GM12878 (cell line): ENCODE measurements at regions not wholly inside any gene's neighbourhood (a gene's known extent, or its start where the extent isn't known, plus 50 kb on each side); places are given as distances from the start of the nearest gene placed in this dataset.
A peak's percentile ranks its signal among the peaks of the same experiment; 100 is the strongest.

ENCODE experiments used
- CEBPB ChIP-seq, 2 experiments: fragments of 150-350 bp in 1 of 2; IDR thresholded peaks; 2 replicates each; pipeline ENCODE4 v1.6.1; 2012 to 2014; ENCODE audit warnings: low read depth in 2 of 2, low read length in 2 of 2, borderline replicate concordance in 1 of 2, inconsistent platforms in 1 of 2
- EP300 ChIP-seq, 2 experiments: fragments of 150-350 bp in 1 of 2; IDR thresholded peaks; 2 replicates each; pipeline ENCODE4 v1.6.1; 2011 to 2012; ENCODE audit warnings: low read depth in 2 of 2, low read length in 2 of 2, borderline replicate concordance in 1 of 2, improper control_type of control experiment in 1 of 2, inconsistent platforms in 1 of 2; ENCODE audit not compliant: control insufficient read depth in 1 of 2
- EZH2 ChIP-seq: IDR thresholded peaks from 2 replicates; pipeline ENCODE4 v1.6.1; 2012; ENCODE audit warnings: low read depth, mild to moderate bottlenecking, control low read depth, inconsistent platforms, low read length, borderline replicate concordance; ENCODE audit not compliant: control insufficient read depth
- HCFC1 ChIP-seq: fragments of 150-350 bp; IDR thresholded peaks from 2 replicates; pipeline ENCODE4 v1.6.1; 2014; ENCODE audit warnings: low read length
- HDGF ChIP-seq: fragments of 450-650 bp; IDR thresholded peaks from 2 replicates; pipeline ENCODE4 v1.6.1; 2016; ENCODE audit warnings: antibody characterized with exemption
- IKZF1 ChIP-seq: fragments of 450-650 bp; conservative IDR thresholded peaks from 2 replicates; pipeline ENCODE4 v1.6.1; 2017; ENCODE audit warnings: antibody characterized with exemption, mild to moderate bottlenecking
- JUNB ChIP-seq: IDR thresholded peaks from 2 replicates; pipeline ENCODE4 v1.6.1; 2016; ENCODE audit warnings: antibody characterized with exemption, mild to moderate bottlenecking
- KDM1A ChIP-seq: fragments of 200-600 bp; sonication (generic); IDR thresholded peaks from 2 replicates; pipeline ENCODE4 v1.6.1; 2016; ENCODE audit warnings: borderline replicate concordance
- MYB ChIP-seq: fragments of 150-350 bp; IDR thresholded peaks from 2 replicates; pipeline ENCODE4 v1.6.1; 2014; ENCODE audit warnings: mild to moderate bottlenecking, low read depth, low read length, borderline replicate concordance
- NR2C1 ChIP-seq: fragments of 450-650 bp; IDR thresholded peaks from 2 replicates; pipeline ENCODE4 v1.6.1; 2017; ENCODE audit warnings: antibody characterized with exemption, mild to moderate bottlenecking, moderate library complexity
- NR2C2 ChIP-seq: IDR thresholded peaks from 2 replicates; pipeline ENCODE4 v1.6.1; 2011; ENCODE audit warnings: borderline replicate concordance, low read depth; ENCODE audit not compliant: control insufficient read depth, insufficient read length
- NRF1 ChIP-seq: conservative IDR thresholded peaks from 2 replicates; pipeline ENCODE4 v1.6.1; 2011; ENCODE audit warnings: mild to moderate bottlenecking, low read depth, low read length, improper control_type of control experiment
- POLR2AphosphoS5 ChIP-seq: IDR thresholded peaks from 2 replicates; pipeline ENCODE4 v1.6.1; 2011; ENCODE audit warnings: mild to moderate bottlenecking, low read length, inconsistent platforms
- SRF ChIP-seq, 2 experiments: IDR thresholded peaks; 2 replicates each; pipeline ENCODE4 v1.6.1; 2011; ENCODE audit warnings: low read depth in 2 of 2, low read length in 2 of 2, mild to moderate bottlenecking in 1 of 2, moderate library complexity in 1 of 2
- YBX1 ChIP-seq: fragments of 450-650 bp; IDR thresholded peaks from 2 replicates; pipeline ENCODE4 v1.6.1; 2016; ENCODE audit warnings: antibody characterized with exemption
- ZNF384 ChIP-seq: IDR thresholded peaks from 2 replicates; pipeline ENCODE4 v1.6.1; 2012; ENCODE audit warnings: low read depth, mild to moderate bottlenecking, low read length, improper control_type of control experiment, borderline replicate concordance
- TF ChIP-seq, protein P1 (sequence below): IDR thresholded peaks from 2 replicates; pipeline ENCODE4 v1.6.1; 2012; ENCODE audit warnings: improper control_type of control experiment, low read depth, low read length; ENCODE audit not compliant: insufficient replicate concordance
- TF ChIP-seq, protein P2 (sequence below): fragments of 450-650 bp; IDR thresholded peaks from 2 replicates; pipeline ENCODE4 v1.6.1; 2017; ENCODE audit warnings: antibody characterized with exemption, mild to moderate bottlenecking, moderate library complexity
- TF ChIP-seq, protein P3 (sequence below): IDR thresholded peaks from 2 replicates; pipeline ENCODE4 v1.6.1; 2012; ENCODE audit warnings: mild to moderate bottlenecking, low read depth, low read length
- TF ChIP-seq, protein P4 (sequence below): IDR thresholded peaks from 2 replicates; pipeline ENCODE4 v1.6.1; 2012; ENCODE audit warnings: low read depth, low read length, improper control_type of control experiment

DNA sequence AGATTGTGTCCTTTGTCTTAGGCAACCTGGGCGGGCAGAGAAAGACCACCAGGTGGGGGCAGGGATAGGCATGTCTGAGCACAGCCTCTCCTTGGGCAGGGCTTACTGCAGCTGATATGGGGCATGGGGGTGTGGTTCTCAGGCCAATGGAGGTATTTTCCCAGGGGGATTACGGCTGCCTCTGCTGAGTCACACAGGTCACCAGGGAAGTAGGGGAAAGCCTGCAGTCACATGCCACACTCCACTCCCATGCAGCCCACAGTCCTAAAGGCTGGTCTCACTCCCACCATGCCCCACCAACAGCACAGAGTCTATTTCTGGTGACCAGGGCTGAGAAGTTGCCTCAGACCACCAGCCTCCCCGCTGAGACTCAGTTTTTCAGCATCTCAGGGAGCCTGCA, 466.4 kb downstream of the DIPK2A start (continued):
- TF ChIP-seq, protein P1, sequence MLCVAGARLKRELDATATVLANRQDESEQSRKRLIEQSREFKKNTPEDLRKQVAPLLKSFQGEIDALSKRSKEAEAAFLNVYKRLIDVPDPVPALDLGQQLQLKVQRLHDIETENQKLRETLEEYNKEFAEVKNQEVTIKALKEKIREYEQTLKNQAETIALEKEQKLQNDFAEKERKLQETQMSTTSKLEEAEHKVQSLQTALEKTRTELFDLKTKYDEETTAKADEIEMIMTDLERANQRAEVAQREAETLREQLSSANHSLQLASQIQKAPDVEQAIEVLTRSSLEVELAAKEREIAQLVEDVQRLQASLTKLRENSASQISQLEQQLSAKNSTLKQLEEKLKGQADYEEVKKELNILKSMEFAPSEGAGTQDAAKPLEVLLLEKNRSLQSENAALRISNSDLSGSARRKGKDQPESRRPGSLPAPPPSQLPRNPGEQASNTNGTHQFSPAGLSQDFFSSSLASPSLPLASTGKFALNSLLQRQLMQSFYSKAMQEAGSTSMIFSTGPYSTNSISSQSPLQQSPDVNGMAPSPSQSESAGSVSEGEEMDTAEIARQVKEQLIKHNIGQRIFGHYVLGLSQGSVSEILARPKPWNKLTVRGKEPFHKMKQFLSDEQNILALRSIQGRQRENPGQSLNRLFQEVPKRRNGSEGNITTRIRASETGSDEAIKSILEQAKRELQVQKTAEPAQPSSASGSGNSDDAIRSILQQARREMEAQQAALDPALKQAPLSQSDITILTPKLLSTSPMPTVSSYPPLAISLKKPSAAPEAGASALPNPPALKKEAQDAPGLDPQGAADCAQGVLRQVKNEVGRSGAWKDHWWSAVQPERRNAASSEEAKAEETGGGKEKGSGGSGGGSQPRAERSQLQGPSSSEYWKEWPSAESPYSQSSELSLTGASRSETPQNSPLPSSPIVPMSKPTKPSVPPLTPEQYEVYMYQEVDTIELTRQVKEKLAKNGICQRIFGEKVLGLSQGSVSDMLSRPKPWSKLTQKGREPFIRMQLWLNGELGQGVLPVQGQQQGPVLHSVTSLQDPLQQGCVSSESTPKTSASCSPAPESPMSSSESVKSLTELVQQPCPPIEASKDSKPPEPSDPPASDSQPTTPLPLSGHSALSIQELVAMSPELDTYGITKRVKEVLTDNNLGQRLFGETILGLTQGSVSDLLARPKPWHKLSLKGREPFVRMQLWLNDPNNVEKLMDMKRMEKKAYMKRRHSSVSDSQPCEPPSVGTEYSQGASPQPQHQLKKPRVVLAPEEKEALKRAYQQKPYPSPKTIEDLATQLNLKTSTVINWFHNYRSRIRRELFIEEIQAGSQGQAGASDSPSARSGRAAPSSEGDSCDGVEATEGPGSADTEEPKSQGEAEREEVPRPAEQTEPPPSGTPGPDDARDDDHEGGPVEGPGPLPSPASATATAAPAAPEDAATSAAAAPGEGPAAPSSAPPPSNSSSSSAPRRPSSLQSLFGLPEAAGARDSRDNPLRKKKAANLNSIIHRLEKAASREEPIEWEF: no peak
- TF ChIP-seq, protein P2, sequence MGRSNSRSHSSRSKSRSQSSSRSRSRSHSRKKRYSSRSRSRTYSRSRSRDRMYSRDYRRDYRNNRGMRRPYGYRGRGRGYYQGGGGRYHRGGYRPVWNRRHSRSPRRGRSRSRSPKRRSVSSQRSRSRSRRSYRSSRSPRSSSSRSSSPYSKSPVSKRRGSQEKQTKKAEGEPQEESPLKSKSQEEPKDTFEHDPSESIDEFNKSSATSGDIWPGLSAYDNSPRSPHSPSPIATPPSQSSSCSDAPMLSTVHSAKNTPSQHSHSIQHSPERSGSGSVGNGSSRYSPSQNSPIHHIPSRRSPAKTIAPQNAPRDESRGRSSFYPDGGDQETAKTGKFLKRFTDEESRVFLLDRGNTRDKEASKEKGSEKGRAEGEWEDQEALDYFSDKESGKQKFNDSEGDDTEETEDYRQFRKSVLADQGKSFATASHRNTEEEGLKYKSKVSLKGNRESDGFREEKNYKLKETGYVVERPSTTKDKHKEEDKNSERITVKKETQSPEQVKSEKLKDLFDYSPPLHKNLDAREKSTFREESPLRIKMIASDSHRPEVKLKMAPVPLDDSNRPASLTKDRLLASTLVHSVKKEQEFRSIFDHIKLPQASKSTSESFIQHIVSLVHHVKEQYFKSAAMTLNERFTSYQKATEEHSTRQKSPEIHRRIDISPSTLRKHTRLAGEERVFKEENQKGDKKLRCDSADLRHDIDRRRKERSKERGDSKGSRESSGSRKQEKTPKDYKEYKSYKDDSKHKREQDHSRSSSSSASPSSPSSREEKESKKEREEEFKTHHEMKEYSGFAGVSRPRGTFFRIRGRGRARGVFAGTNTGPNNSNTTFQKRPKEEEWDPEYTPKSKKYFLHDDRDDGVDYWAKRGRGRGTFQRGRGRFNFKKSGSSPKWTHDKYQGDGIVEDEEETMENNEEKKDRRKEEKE: no peak
- TF ChIP-seq YBX1 (no peak), IKZF1 (0 out of 2 replicates have a peak, but pooled peaks have one; percentile 20), POLR2AphosphoS5 (no peak), EP300 (IDR thresholded peaks at IDR 0.05; ENCODE audit: borderline replicate concordance in 1 of 2, control insufficient read depth in 1 of 2, low read depth in 2 of 2, low read length in 2 of 2) (no peak), NR2C1 (no peak), HCFC1 (no peak), JUNB (peak; percentile 14; the same call in 1 of the 2 replicates), NR2C2 (no peak), NRF1 (no peak), EZH2 (no peak), ZNF384 (no peak), HDGF (no peak), MYB (no peak), KDM1A (no peak), CEBPB (IDR thresholded peaks at IDR 0.05; ENCODE audit: borderline replicate concordance in 1 of 2, low read depth in 2 of 2, low read length in 2 of 2) (no peak), SRF (IDR thresholded peaks at IDR 0.05; ENCODE audit: low read depth in 2 of 2, low read length in 2 of 2) (no peak)
- TF ChIP-seq, protein P3, sequence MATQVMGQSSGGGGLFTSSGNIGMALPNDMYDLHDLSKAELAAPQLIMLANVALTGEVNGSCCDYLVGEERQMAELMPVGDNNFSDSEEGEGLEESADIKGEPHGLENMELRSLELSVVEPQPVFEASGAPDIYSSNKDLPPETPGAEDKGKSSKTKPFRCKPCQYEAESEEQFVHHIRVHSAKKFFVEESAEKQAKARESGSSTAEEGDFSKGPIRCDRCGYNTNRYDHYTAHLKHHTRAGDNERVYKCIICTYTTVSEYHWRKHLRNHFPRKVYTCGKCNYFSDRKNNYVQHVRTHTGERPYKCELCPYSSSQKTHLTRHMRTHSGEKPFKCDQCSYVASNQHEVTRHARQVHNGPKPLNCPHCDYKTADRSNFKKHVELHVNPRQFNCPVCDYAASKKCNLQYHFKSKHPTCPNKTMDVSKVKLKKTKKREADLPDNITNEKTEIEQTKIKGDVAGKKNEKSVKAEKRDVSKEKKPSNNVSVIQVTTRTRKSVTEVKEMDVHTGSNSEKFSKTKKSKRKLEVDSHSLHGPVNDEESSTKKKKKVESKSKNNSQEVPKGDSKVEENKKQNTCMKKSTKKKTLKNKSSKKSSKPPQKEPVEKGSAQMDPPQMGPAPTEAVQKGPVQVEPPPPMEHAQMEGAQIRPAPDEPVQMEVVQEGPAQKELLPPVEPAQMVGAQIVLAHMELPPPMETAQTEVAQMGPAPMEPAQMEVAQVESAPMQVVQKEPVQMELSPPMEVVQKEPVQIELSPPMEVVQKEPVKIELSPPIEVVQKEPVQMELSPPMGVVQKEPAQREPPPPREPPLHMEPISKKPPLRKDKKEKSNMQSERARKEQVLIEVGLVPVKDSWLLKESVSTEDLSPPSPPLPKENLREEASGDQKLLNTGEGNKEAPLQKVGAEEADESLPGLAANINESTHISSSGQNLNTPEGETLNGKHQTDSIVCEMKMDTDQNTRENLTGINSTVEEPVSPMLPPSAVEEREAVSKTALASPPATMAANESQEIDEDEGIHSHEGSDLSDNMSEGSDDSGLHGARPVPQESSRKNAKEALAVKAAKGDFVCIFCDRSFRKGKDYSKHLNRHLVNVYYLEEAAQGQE: no peak
- TF ChIP-seq, protein P4, sequence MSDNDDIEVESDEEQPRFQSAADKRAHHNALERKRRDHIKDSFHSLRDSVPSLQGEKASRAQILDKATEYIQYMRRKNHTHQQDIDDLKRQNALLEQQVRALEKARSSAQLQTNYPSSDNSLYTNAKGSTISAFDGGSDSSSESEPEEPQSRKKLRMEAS: no peak
